Effector memory CD4-positive, alpha-beta T cell (primary cell): ENCODE measurements at regions not wholly inside any gene's neighbourhood (a gene's known extent, or its start where the extent isn't known, plus 50 kb on each side); places are given as distances from the start of the nearest gene placed in this dataset.

Source experiments
- DNase-seq, 3 donors: peaks; one replicate each; pipeline ENCODE4 v3.0.0-alpha.2; 2020
- H3K27ac ChIP-seq: 2 replicates; pipeline ENCODE4 v1.7.0; 2013; ENCODE audit warnings: mild to moderate bottlenecking, low read length, moderate library complexity; ENCODE audit not compliant: insufficient read depth, poor library complexity, severe bottlenecking
- H3K27me3 ChIP-seq: replicated peaks from 2 replicates; pipeline ENCODE4 v1.7.0; 2013; ENCODE audit warnings: mild to moderate bottlenecking, low read length; ENCODE audit not compliant: insufficient read depth, control insufficient read depth, poor library complexity, severe bottlenecking
- H3K36me3 ChIP-seq: 2 replicates; pipeline ENCODE4 v1.7.0; 2013; ENCODE audit warnings: mild to moderate bottlenecking, low read length, moderate library complexity; ENCODE audit not compliant: control insufficient read depth, insufficient read depth
- H3K4me1 ChIP-seq: 2 replicates; pipeline ENCODE4 v1.7.0; 2013; ENCODE audit warnings: low read length, mild to moderate bottlenecking; ENCODE audit not compliant: control insufficient read depth, insufficient read depth, poor library complexity, severe bottlenecking
- H3K4me3 ChIP-seq: 2 replicates; pipeline ENCODE4 v1.7.0; 2013; ENCODE audit warnings: low read length, low read depth, mild to moderate bottlenecking; ENCODE audit not compliant: insufficient read depth, poor library complexity, severe bottlenecking
- H3K9me3 ChIP-seq: 2 replicates; pipeline ENCODE4 v1.7.0; 2013; ENCODE audit warnings: mild to moderate bottlenecking, low read length, moderate library complexity; ENCODE audit not compliant: control insufficient read depth

DNA sequence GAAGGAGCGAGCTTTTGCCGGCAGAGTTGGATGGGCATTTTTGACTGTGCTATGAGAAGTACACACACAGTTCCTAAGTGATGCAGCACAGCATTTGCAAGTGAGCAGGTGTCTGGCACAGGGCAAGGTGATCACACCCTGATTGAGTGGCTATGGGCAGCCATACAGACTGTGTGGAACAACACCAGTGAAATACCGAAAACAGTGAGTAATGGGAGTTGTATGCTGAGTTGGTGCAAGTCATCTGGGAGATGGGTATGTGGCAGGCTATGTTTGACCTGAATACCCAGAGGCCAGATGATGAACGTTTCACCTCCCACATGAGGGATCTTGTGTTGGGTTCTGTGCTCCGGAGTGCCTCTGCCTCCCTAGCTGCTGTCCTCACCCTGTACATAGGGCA, 53.5 kb upstream of the TIPARP start:
- no peak overlapping the region for H3K27ac ChIP-seq
- H3K4me3 ChIP-seq, result no peak overlapping the region
- no peaks in the 10 kb centered on the region for H3K4me1 ChIP-seq
- no peaks in the 10 kb centered on the region for H3K9me3 ChIP-seq
- H3K36me3 ChIP-seq, result no peaks in the 10 kb centered on the region
- DNase-seq, result no peak
- no peaks in the 10 kb centered on the region for H3K27me3 ChIP-seq

DNA sequence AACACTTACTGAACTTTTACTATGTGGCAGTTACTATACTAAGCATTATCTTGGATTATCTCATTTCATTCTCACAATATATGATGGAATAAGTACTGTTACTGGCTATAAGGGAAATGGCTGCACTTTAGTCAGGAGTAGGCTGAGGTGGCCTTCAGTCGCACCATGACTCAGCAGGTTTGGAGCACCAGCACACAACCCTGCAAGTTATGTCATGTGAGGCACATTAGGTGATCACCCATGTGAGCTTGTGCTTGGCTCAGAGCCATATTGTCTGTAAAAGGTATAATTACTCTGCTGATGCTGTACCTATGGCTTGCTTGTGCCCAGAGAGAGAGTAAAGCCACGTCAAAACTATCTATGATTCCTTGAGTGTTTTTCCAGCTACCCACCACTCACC, 54.1 kb upstream of the TIPARP start:
- Histone ChIP-seq H3K4me3 (no peak overlapping the region), H3K4me1 (no peaks in the 10 kb centered on the region), H3K9me3 (no peaks in the 10 kb centered on the region), H3K27me3 (no peaks in the 10 kb centered on the region), H3K27ac (no peak overlapping the region), H3K36me3 (no peaks in the 10 kb centered on the region)
- no peak for DNase-seq

DNA sequence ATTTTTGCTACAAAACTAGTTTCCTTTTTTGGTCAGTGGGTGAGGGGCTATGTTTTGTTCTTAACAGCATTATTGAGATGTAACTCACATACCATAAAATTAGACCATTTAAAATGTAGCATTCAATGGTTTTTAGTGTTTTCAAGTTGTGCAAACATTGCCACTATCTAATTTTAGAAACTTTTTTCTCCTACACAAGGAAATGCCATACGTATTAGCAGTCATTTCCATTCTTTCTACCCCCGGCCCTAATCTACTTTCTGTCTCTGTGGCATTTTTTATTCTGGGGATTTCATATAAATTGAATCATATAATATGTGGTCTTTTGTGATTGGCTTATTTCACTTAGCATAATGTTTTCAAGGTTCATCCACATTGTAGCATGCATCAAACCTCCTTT, 55.0 kb upstream of the TIPARP start:
- H3K4me1 ChIP-seq, result no peaks in the 10 kb centered on the region
- DNase-seq, result no peak
- H3K4me3 ChIP-seq, result no peak overlapping the region
- no peaks in the 10 kb centered on the region for H3K27me3 ChIP-seq
- H3K27ac ChIP-seq, result no peak overlapping the region
- no peaks in the 10 kb centered on the region for H3K9me3 ChIP-seq
- H3K36me3 ChIP-seq, result no peaks in the 10 kb centered on the region

DNA sequence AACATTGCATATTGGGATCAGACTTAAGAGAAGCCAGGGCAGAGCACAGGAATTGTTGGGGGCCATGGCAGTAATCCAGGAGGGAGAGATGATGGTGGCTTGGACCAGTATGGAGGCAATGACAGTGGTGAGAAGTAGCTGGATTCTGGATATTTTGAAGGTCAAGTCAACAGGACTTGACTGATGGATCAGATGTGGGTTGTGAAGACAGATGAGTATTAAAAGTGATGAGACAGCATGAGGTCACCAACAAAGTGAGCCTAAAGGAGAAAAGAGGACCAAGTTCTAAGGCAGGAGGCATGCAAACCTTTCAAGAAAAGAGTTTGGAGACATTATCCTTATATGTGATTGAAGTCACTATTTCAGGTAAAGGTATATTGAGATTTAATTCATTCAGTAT, 56.6 kb upstream of the TIPARP start:
- no peak for DNase-seq
- no peaks in the 10 kb centered on the region for H3K36me3 ChIP-seq
- no peaks in the 10 kb centered on the region for H3K9me3 ChIP-seq
- H3K4me1 ChIP-seq, result no peaks in the 10 kb centered on the region
- H3K27ac ChIP-seq, result no peak overlapping the region
- no peak overlapping the region for H3K4me3 ChIP-seq
- no peaks in the 10 kb centered on the region for H3K27me3 ChIP-seq

DNA sequence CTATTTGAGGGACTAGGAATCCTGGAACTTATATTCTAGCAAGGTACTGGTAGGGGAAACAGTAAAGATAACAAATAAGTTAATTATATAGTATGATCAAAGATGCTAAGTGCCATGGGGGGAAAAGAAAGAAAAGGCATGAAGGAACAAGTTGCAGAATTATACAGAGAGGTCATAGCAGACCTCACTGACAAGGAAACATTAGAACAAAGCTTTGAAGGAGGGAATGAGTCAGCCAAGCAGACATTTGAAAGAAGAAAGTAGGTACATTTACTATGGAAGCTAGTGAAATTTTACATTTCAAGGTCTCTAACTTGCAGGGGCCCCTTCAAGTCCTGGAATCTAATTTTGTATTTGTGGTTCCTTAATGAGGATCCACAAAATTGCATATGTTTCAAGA, 57.2 kb upstream of the TIPARP start:
- Histone ChIP-seq H3K27ac (no peak overlapping the region), H3K27me3 (no peaks in the 10 kb centered on the region), H3K9me3 (no peaks in the 10 kb centered on the region), H3K4me1 (no peaks in the 10 kb centered on the region), H3K4me3 (no peak overlapping the region), H3K36me3 (no peaks in the 10 kb centered on the region)
- no peak for DNase-seq

DNA sequence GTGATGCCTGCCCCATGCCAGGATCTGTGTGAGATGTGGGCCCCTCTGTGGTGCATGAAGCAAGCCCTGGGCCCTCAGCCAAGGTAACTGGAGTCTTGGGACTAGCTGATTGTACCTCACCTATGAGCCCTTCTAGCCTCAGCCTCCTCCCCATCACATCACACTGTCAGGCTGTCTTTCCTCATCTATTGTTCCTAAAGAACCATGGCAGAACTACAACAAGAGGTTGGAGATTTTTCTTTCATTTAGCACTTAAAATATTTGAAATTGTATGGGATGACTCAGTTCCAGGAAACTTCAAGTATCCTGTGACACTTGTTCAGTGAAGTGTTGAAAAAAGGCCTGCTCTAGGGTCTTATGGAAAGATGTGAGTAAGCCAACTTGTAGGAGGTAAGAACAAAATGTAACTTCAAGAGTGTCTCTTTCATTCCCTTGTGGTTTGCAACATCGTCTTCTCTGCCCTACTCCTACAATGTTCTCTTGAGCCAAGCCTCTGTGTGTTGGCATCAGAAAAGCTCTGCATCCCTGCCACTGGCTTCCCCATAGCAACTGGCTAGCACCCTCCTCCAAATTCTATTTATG, 58.7 kb upstream of the TIPARP start:
- Histone ChIP-seq H3K36me3 (no peaks in the 10 kb centered on the region), H3K9me3 (no peaks in the 10 kb centered on the region), H3K4me3 (no peak overlapping the region), H3K4me1 (no peaks in the 10 kb centered on the region), H3K27me3 (no peaks in the 10 kb centered on the region), H3K27ac (no peak overlapping the region)
- DNase-seq, result no peak

DNA sequence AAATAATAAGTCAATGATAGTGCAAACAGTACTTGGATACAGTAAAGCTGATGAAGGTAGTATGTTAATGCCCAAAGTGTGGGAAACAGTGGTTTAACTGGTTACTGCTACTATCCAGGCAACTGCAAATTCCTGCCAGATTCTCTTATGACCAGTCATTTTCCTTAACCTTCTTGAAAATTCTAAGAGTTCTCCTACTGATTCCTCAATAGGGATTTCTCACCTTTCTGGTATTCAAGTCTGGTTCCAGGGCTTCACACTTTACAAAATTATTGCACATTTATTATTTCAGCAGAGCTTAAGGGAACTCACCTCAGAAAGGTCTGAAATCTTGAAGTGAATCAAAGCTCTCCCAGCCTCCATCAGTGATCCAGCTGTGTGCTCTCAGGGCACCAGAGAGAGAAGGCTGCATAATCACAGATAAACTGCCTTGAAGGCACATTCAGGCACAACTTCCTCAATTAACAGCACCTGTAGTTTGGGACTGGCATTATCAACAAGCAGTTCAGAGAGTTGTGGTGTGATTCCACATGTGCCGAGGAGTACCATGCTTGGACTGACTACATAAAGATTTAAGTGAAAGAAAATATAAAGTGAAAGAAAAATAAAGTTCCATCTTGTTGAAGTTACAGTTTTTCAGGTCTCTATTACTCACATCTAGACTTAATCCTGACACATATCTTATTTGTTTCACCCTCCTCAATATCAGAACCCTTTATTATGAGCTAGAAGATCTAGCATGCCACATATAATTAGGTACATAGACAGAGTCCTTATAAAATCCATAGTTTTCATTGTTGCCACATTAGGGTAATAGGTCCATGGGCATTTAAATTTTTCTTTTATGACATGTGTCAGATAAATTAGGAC, 59.5 kb upstream of the TIPARP start:
- Histone ChIP-seq H3K27ac (no peak overlapping the region), H3K9me3 (no peaks in the 10 kb centered on the region), H3K36me3 (no peaks in the 10 kb centered on the region), H3K4me3 (no peak overlapping the region), H3K27me3 (no peaks in the 10 kb centered on the region), H3K4me1 (no peaks in the 10 kb centered on the region)
- no peak for DNase-seq

DNA sequence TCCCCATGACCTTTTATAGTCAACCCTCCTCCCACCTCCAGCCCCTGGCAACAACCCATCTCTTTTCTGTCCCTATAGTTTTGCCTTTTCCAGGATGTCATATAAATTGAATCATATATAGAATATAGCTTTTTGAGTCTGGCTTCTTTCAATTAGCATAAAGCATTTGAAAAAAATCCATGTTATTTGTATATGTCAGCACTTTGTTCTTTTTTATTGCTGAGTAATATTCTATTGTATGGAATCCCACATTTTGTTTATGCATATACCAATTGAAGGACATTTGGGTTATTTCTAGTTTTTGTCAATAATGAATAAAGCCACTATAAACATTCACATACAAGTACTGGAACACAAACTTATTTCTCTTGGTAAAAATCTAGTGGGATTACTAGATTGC, 58.0 kb upstream of the SSR3 start:
- Histone ChIP-seq H3K27me3 (no peaks in the 10 kb centered on the region), H3K9me3 (no peaks in the 10 kb centered on the region), H3K27ac (no peak overlapping the region), H3K4me1 (no peaks in the 10 kb centered on the region), H3K4me3 (no peak overlapping the region), H3K36me3 (no peaks in the 10 kb centered on the region)
- no peak for DNase-seq

DNA sequence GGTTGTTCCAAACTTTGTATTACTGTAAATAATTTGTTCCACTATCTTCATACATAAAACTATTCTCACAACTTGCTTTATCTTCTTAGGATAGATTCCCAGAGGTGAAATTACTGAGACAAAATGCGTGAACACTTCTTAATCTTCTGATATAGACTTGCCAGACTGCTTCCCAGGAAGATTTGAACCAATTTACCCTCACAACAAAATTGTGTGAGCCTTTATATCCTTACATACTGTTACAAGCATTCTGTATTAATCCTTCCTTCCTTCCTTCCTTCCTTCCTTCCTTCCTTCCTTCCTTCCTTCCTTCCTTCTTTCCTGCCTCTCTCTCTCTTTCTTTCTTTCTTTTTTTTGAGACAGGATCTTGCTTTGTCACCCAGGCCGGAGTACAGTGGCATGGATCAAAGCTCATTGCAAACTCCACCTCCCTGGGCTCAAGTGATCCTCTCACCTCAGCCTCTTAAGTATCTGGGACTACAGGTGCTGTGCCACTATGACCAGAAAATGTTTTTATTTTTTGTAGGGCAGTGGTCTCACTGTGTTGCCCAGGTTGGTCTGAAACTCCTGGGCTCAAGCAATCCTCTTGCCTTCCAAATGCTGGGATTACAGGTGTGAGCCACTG, 57.1 kb upstream of the SSR3 start:
- no peak for DNase-seq
- Histone ChIP-seq H3K36me3 (no peaks in the 10 kb centered on the region), H3K27me3 (no peaks in the 10 kb centered on the region)

DNA sequence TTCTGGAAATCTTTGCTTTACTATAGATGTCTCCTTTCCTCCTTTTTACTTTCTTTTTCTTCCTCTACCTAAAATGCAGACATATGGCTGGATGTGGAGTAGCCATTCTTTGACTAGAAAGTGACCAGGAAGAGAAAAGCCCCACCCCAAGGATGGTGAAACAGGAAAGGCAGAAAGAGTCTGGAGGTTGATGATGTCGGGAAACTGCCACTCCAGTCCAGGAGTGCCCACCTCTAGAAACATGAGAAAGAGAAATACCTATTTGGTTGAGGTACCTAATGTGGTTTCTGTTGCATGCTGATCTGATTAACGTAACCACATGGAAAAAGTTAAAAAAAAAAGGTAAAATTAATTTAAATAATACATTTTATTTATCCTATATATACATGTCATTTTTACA, 55.2 kb upstream of the SSR3 start:
- no peak overlapping the region for H3K4me3 ChIP-seq
- H3K4me1 ChIP-seq, result no peaks in the 10 kb centered on the region

More for the DNA sequence above, 57.1 kb upstream of the SSR3 start:
- Histone ChIP-seq H3K27ac (no peak overlapping the region), H3K4me3 (no peak overlapping the region), H3K4me1 (no peaks in the 10 kb centered on the region), H3K9me3 (no peaks in the 10 kb centered on the region)

More for the DNA sequence above, 55.2 kb upstream of the SSR3 start:
- no peaks in the 10 kb centered on the region for H3K36me3 ChIP-seq
- no peaks in the 10 kb centered on the region for H3K9me3 ChIP-seq
- H3K27me3 ChIP-seq, result no peaks in the 10 kb centered on the region
- H3K27ac ChIP-seq, result no peak overlapping the region
- DNase-seq, result no peak
